HUDEP-2 (cell line): ENCODE measurements at regions not wholly inside any gene's neighbourhood (a gene's known extent, or its start where the extent isn't known, plus 50 kb on each side); places are given as distances from the start of the nearest gene placed in this dataset.

Experiments used
- DNase-seq, 76 experiments: peaks; one replicate each; lab custom pipeline; 2025; ENCODE audit not compliant: unreplicated experiment in 76 of 76; lab: John Stamatoyannopoulos, UW

- no peak for DNase-seq
Observed at GRCh38 chr3:150050510-150050909, 79.8 kb upstream of the PFN2 start.

GRCh38 chr3:150049317-150049716, 78.6 kb upstream of the PFN2 start:
- DNase-seq, result no peak

- DNase-seq, result no peak
Observed at GRCh38 chr3:150041877-150042276, 71.2 kb upstream of the PFN2 start.

GRCh38 chr3:150040097-150040496, 69.4 kb upstream of the PFN2 start:
- DNase-seq, result no peak

- DNase-seq, result no peak
Observed at GRCh38 chr3:150038830-150039229, 68.1 kb upstream of the PFN2 start.

- no peak for DNase-seq
Observed at GRCh38 chr3:150036780-150037179, 66.1 kb upstream of the PFN2 start.

GRCh38 chr3:150035910-150036612, 65.4 kb upstream of the PFN2 start:
- DNase-seq, result no peak

GRCh38 chr3:150035301-150035779, 64.6 kb upstream of the PFN2 start:
- DNase-seq, result no peak

GRCh38 chr3:150033721-150034120, 63.0 kb upstream of the PFN2 start:
- no peak for DNase-seq

GRCh38 chr3:150030841-150031240, 60.1 kb upstream of the PFN2 start:
- no peak for DNase-seq

- no peak for DNase-seq
Observed at GRCh38 chr3:150023239-150023636, 52.5 kb upstream of the PFN2 start.

- DNase-seq, result no peak
Observed at GRCh38 chr3:150022381-150023238, 51.9 kb upstream of the PFN2 start.

- no peak for DNase-seq
Observed at GRCh38 chr3:150020527-150020926, 49.8 kb upstream of the PFN2 start.
